Tongue (tissue), 1 donor: ENCODE measurements at regions not wholly inside any gene's neighbourhood (a gene's known extent, or its start where the extent isn't known, plus 50 kb on each side); places are given as distances from the start of the nearest gene placed in this dataset.
A peak's percentile ranks its signal among the peaks of the same experiment; 100 is the strongest.

Experiments
- DNase-seq: peaks from one replicate; pipeline ENCODE4 v3.0.0-alpha.2; 2015

GRCh38 chr12:58532855-58533608 lies 387.3 kb downstream of the LRIG3 start:
- DNase-seq = no peak

- no peak for DNase-seq
Observed at GRCh38 chr12:58533652-58534051, 386.7 kb downstream of the LRIG3 start.

GRCh38 chr12:58537278-58537677 lies 383.0 kb downstream of the LRIG3 start:
- peak; percentile 25 for DNase-seq

- no peak for DNase-seq
Observed at GRCh38 chr12:58539295-58539694, 381.0 kb downstream of the LRIG3 start.

- DNase-seq = peak; percentile 93
Observed at GRCh38 chr12:58540480-58541299, 379.6 kb downstream of the LRIG3 start.

- DNase-seq = no peak
Observed at GRCh38 chr12:58541300-58541690, 379.0 kb downstream of the LRIG3 start.

GRCh38 chr12:58544281-58544680 lies 376.0 kb downstream of the LRIG3 start:
- DNase-seq = no peak

- DNase-seq = no peak
Observed at GRCh38 chr12:58547217-58547616, 373.1 kb downstream of the LRIG3 start.

GRCh38 chr12:58548801-58549200 lies 371.5 kb downstream of the LRIG3 start:
- no peak for DNase-seq

GRCh38 chr12:58554522-58555157 lies 365.7 kb downstream of the LRIG3 start:
- DNase-seq = no peak

GRCh38 chr12:58557171-58557570 lies 363.1 kb downstream of the LRIG3 start:
- DNase-seq = no peak

GRCh38 chr12:58557661-58558060 lies 362.6 kb downstream of the LRIG3 start:
- no peak for DNase-seq

GRCh38 chr12:58563621-58564020 lies 356.7 kb downstream of the LRIG3 start:
- no peak for DNase-seq

- DNase-seq = no peak
Observed at GRCh38 chr12:58564721-58565120, 355.6 kb downstream of the LRIG3 start.

GRCh38 chr12:58566599-58566998 lies 353.7 kb downstream of the LRIG3 start:
- peak; percentile 41 for DNase-seq

- no peak for DNase-seq
Observed at GRCh38 chr12:58567189-58567588, 353.1 kb downstream of the LRIG3 start.

GRCh38 chr12:58570411-58570810 lies 349.9 kb downstream of the LRIG3 start:
- no peak for DNase-seq

GRCh38 chr12:58575256-58575655 lies 345.0 kb downstream of the LRIG3 start:
- peak; percentile 81 for DNase-seq

GRCh38 chr12:58576081-58576480 lies 344.2 kb downstream of the LRIG3 start:
- peak; percentile 51 for DNase-seq

- DNase-seq = no peak
Observed at GRCh38 chr12:58576916-58577315, 343.4 kb downstream of the LRIG3 start.

- DNase-seq = no peak
Observed at GRCh38 chr12:58580095-58580494, 340.2 kb downstream of the LRIG3 start.

GRCh38 chr12:58583529-58583928 lies 336.8 kb downstream of the LRIG3 start:
- DNase-seq = peak; percentile 48

- no peak for DNase-seq
Observed at GRCh38 chr12:58583940-58584339, 336.4 kb downstream of the LRIG3 start.
